K562 (cell line): ENCODE measurements at regions not wholly inside any gene's neighbourhood (a gene's known extent, or its start where the extent isn't known, plus 50 kb on each side); places are given as distances from the start of the nearest gene placed in this dataset.

Source experiments
- ATAC-seq: fragments of 200-7000 bp; cut with Tn5 transposase; 3 replicates; pipeline ENCODE4 v1.9.1; 2020; ENCODE audit warnings: moderate library complexity
- BruUV-seq: library from RNA; stranded (reverse); fragments of 400-500 nt; replicated peaks from 2 replicates; lab custom pipeline; 2021; lab: Mats Ljungman, UMichigan
- CTCF ChIA-PET: fragments of 300-600 bp; formaldehyde crosslinking; extraction: SDS; loops from one replicate; lab custom pipeline; 2021; ENCODE audit warnings: low intra/inter-chr PET ratio; lab: Yijun Ruan, JAX
- POLR2A ChIA-PET: fragments of 300-600, 350-650 bp; sonication (Branson Sonifier 250); formaldehyde crosslinking; extraction: SDS; loops from one replicate; lab custom pipeline; 2021; ENCODE audit warnings: antibody characterized with exemption, inconsistent platforms; lab: Yijun Ruan, JAX
- DNase-seq, 4 experiments: peaks; one replicate each; pipeline versions ENCODE4 v3.0.0 to v3.0.0-alpha.2; 2011 to 2018; ENCODE audit warnings: low spot score in 3 of 4, mixed read lengths in 3 of 4; ENCODE audit errors: extremely low read depth in 1 of 4
- FAIRE-seq: peaks from 2 replicates; lab custom pipeline; 2011; peaks lifted over from hg19 to GRCh38; lab: Jason Lieb, UNC
- H2AFZ ChIP-seq: 2 replicates; pipeline ENCODE4 v1.6.0; 2011; ENCODE audit warnings: low read depth, low read length, control low read depth, inconsistent platforms
- H3K27ac ChIP-seq: fragments of 200-600 bp; 3 replicates; pipeline ENCODE4 v1.8.0; 2011; ENCODE audit warnings: low read depth, mild to moderate bottlenecking, control low read depth, inconsistent platforms, low read length, moderate library complexity, mixed read lengths; ENCODE audit errors: extremely low read depth
- H3K27me3 ChIP-seq, 2 experiments: fragments of 300-600 bp in 1 of 2; 2 replicates in 1 of 2; 3 replicates in 1 of 2; pipeline versions ENCODE4 v1.6.0 to v1.8.0; 2011; ENCODE audit warnings: inconsistent platforms in 2 of 2, low read length in 2 of 2, mild to moderate bottlenecking in 1 of 2, mixed read lengths in 1 of 2, moderate library complexity in 1 of 2; ENCODE audit not compliant: control insufficient read depth in 2 of 2, insufficient read depth in 2 of 2
- H3K36me3 ChIP-seq: fragments of 300-600 bp; 3 replicates; pipeline ENCODE4 v1.8.0; 2011; ENCODE audit warnings: mild to moderate bottlenecking, low read length, inconsistent platforms; ENCODE audit not compliant: control insufficient read depth, insufficient read depth
- H3K4me1 ChIP-seq, 2 experiments: fragments of 200-600 bp in 1 of 2; replicated peaks in 1 of 2; 2 replicates in 1 of 2; 3 replicates in 1 of 2; pipeline versions ENCODE4 v1.5.1 to v1.8.0; 2011; ENCODE audit warnings: inconsistent platforms in 2 of 2, low read length in 2 of 2, mild to moderate bottlenecking in 1 of 2, mixed read lengths in 1 of 2, moderate library complexity in 1 of 2; ENCODE audit not compliant: control insufficient read depth in 2 of 2, insufficient read depth in 2 of 2
- H3K4me2 ChIP-seq: 2 replicates; pipeline ENCODE4 v1.6.1; 2011; ENCODE audit warnings: low read length, control low read depth, inconsistent platforms, mixed read lengths; ENCODE audit not compliant: insufficient read depth
- H3K4me3 ChIP-seq: fragments of 200-600 bp; sonication (generic), shearing (Covaris generic); 2 replicates; pipeline ENCODE4 v1.5.1; 2016; ENCODE audit warnings: control low read depth, inconsistent platforms
- H3K79me2 ChIP-seq: fragments of 200-600 bp; 3 replicates; pipeline ENCODE4 v1.8.0; 2011; ENCODE audit warnings: low read length, inconsistent platforms; ENCODE audit not compliant: control insufficient read depth, insufficient read depth
- H3K9ac ChIP-seq, 2 experiments: 2 replicates each; pipeline versions ENCODE4 v1.6.0 to v1.6.1; 2011; ENCODE audit warnings: low read depth in 2 of 2, low read length in 2 of 2, control low read depth in 1 of 2, inconsistent platforms in 1 of 2, mild to moderate bottlenecking in 1 of 2, mixed read lengths in 1 of 2; ENCODE audit not compliant: insufficient read depth in 1 of 2
- H3K9me1 ChIP-seq: one replicate; pipeline ENCODE4 v1.6.0; 2011; ENCODE audit warnings: inconsistent platforms, mild to moderate bottlenecking, low read length, moderate library complexity; ENCODE audit not compliant: control insufficient read depth, insufficient read depth
- H3K9me3 ChIP-seq: replicated peaks from 2 replicates; pipeline ENCODE4 v1.5.1; 2011; ENCODE audit warnings: low read depth, low read length, inconsistent platforms; ENCODE audit not compliant: control insufficient read depth, insufficient read depth
- H4K20me1 ChIP-seq: replicated peaks from 2 replicates; pipeline ENCODE4 v1.6.1; 2011; ENCODE audit warnings: low read length, inconsistent platforms, mixed read lengths; ENCODE audit not compliant: control insufficient read depth, insufficient read depth
- CHD7 ChIP-seq: fragments of 200-600 bp; sonication (generic); IDR thresholded peaks from one replicate; pipeline ENCODE4 v1.6.1; 2012; ENCODE audit warnings: mild to moderate bottlenecking, low read depth, low read length, inconsistent platforms
- KAT8 ChIP-seq: fragments of 450-650 bp; IDR thresholded peaks from 2 replicates; pipeline ENCODE4 v1.6.1; 2016; ENCODE audit warnings: low read depth, mild to moderate bottlenecking
- KDM4B ChIP-seq, 2 experiments: fragments of 450-650 bp in 1 of 2; sonication (generic) in 1 of 2; IDR thresholded peaks; 2 replicates each; pipeline ENCODE4 v1.6.1; 2016 to 2017; ENCODE audit warnings: borderline replicate concordance in 2 of 2, antibody characterized with exemption in 1 of 2, low read depth in 1 of 2, mild to moderate bottlenecking in 1 of 2
- MCM3 ChIP-seq: fragments of 450-650 bp; IDR thresholded peaks from 2 replicates; pipeline ENCODE4 v1.6.1; 2016
- RHOXF2B ChIP-seq: fragments of 250-450 bp; sonication (Bioruptor Pico); conservative IDR thresholded peaks from 2 replicates; pipeline ENCODE4 v1.5.1; 2021
- TFAM ChIP-seq: fragments of 250-450 bp; sonication (Bioruptor Pico); conservative IDR thresholded peaks from 2 replicates; pipeline ENCODE4 v1.5.0; 2021; ENCODE audit warnings: mild to moderate bottlenecking, moderate library complexity
- THRA ChIP-seq: fragments of 450-650 bp; IDR thresholded peaks from 2 replicates; pipeline ENCODE4 v1.6.1; 2017; ENCODE audit warnings: mild to moderate bottlenecking, moderate library complexity
- XRCC3 ChIP-seq: fragments of 450-650 bp; IDR thresholded peaks from 2 replicates; pipeline ENCODE4 v1.6.1; 2017; ENCODE audit warnings: mild to moderate bottlenecking, moderate library complexity
- ZBTB43 ChIP-seq: sonication (generic); formaldehyde crosslinking; IDR thresholded peaks from 2 replicates; pipeline ENCODE4 v1.8.0; 2023; ENCODE audit warnings: mild to moderate bottlenecking, missing genetic modification reagents
- ZNF354B ChIP-seq: fragments of 250-450 bp; sonication (Bioruptor Pico); IDR thresholded peaks from 2 replicates; pipeline ENCODE4 v1.4.0; 2020
- ZNF586 ChIP-seq: fragments of 450-650 bp; formaldehyde crosslinking; conservative IDR thresholded peaks from 2 replicates; pipeline ENCODE4 v1.4.0; 2020; ENCODE audit warnings: mild to moderate bottlenecking, moderate library complexity
- WGBS: fragments of 100-300 bp; shearing (Covaris generic); methylation state at CpG from one replicate; pipeline ENCODE4 v1.1.6; 2016; ENCODE audit warnings: low coverage, mixed read lengths; ENCODE audit not compliant: insufficient coverage; ENCODE audit errors: missing lambda C conversion rate; 5-methylcytosine and 5-hydroxymethylcytosine counted together
- in situ Hi-C: fragments of 300-500 bp; cut with MboI; formaldehyde crosslinking; loops from 4 replicates; pipeline ENCODE4 v1.15.0; 2018; ENCODE audit warnings: inconsistent platforms, mixed read lengths
- intact Hi-C: fragments of 100-400 bp; cut with micrococcal nuclease; formaldehyde crosslinking; loops from 2 replicates; pipeline ENCODE4 v1.14.2; 2022

- BruUV-seq: no TSS peak
- Histone ChIP-seq H3K9ac (no peak overlapping the region), H4K20me1 (no peaks in the 10 kb centered on the region), H3K4me3 (no peak overlapping the region), H3K9me3 (no peaks in the 10 kb centered on the region), H3K27me3 (no peaks in the 10 kb centered on the region), H3K9me1 (no peaks in the 10 kb centered on the region), H3K4me1 (no peaks in the 10 kb centered on the region), H3K79me2 (no peaks in the 10 kb centered on the region), H3K4me2 (no peak overlapping the region), H3K27ac (no peak overlapping the region), H2AFZ (no peak overlapping the region), H3K36me3 (no peaks in the 10 kb centered on the region)
- FAIRE-seq (no peak), DNase-seq (no peak), ATAC-seq (no peak)
- in situ Hi-C loops: no loop called here
- intact Hi-C loops: no loop called here
- ChIA-PET CTCF (no interaction called here), POLR2A (no interaction called here)
- WGBS: 2% methylated on average over 6 of the region's 6 CpGs
- TF ChIP-seq TFAM (no peak), RHOXF2B (CRISPR knock-in tag) (no peak), XRCC3 (no peak), ZNF586 (CRISPR knock-in tag) (no peak), ZNF354B (CRISPR knock-in tag) (no peak), MCM3 (no peak), THRA (no peak), KDM4B (IDR thresholded peaks at IDR 0.05; ENCODE audit: borderline replicate concordance in 2 of 2, low read depth in 1 of 2) (no peak), CHD7 (no peak), ZBTB43 (CRISPR knock-in tag) (no peak), KAT8 (no peak)
Measured at GRCh38 chr10:94268652-94269051, 94.1 kb downstream of the NOC3L start.
